Psoas muscle (tissue), 7 donors: ENCODE measurements at regions not wholly inside any gene's neighbourhood (a gene's known extent, or its start where the extent isn't known, plus 50 kb on each side); places are given as distances from the start of the nearest gene placed in this dataset.

ENCODE experiments used
- ATAC-seq, 4 donors: fragments of 200-7000 bp; cut with Tn5 transposase; one replicate each; pipeline ENCODE4 v1.9.1; 2020; ENCODE audit warnings: moderate library complexity in 3 of 4, mild to moderate bottlenecking in 2 of 4
- DNase-seq, 2 donors: peaks; one replicate each; pipeline ENCODE4 v3.0.0-alpha.2; 2020
- H3K27ac ChIP-seq: fragments of 200-600 bp; one replicate; pipeline ENCODE4 v1.8.0; 2022
- H3K27me3 ChIP-seq, 3 donors: fragments of 200-600 bp in 1 of 3; one replicate each; pipeline versions ENCODE4 v1.6.1 to v1.8.0; 2013 to 2022; ENCODE audit warnings: low read length in 2 of 3, mild to moderate bottlenecking in 2 of 3, moderate library complexity in 1 of 3; ENCODE audit not compliant: insufficient read depth in 3 of 3
- H3K36me3 ChIP-seq, 2 donors: fragments of 200-600 bp in 1 of 2; one replicate each; pipeline versions ENCODE4 v1.6.1 to v1.8.0; 2013 to 2022; ENCODE audit warnings: low read depth in 1 of 2, mild to moderate bottlenecking in 1 of 2, moderate library complexity in 1 of 2; ENCODE audit not compliant: insufficient read depth in 1 of 2
- H3K4me1 ChIP-seq: fragments of 200-600 bp; one replicate; pipeline ENCODE4 v1.8.0; 2022
- H3K4me3 ChIP-seq: fragments of 200-600 bp; one replicate; pipeline ENCODE4 v1.8.0; 2022; ENCODE audit warnings: mild to moderate bottlenecking
- H3K9me3 ChIP-seq: fragments of 200-600 bp; one replicate; pipeline ENCODE4 v1.8.0; 2022
- CTCF ChIP-seq: fragments of 200-600 bp; IDR thresholded peaks from one replicate; pipeline ENCODE4 v1.8.0; 2022; ENCODE audit warnings: antibody characterized with exemption
- WGBS, 3 donors: extraction: QIAGEN DNeasy Blood & Tissue Kit; methylation state at CpG; one replicate each; pipeline versions ENCODE4 v1.1.6 to v1.1.7; 2013; 5-methylcytosine and 5-hydroxymethylcytosine counted together
- intact Hi-C, 2 donors: fragments of 100-400 bp; cut with DNase I; formaldehyde crosslinking; loops; one replicate each; pipeline versions ENCODE4 v1.11.0 to v1.14.2; 2022
- donor health status: healthy with polysubstance abuse.
- donor health status: DM: no; HTN: no; CAD: no; lungs with moderate emphysema.
- donor health status: Bipolar disorder and iron deficiency.
- donor health status: healthy.
- donor health status: DM: yes; HTN: yes; CAD: no.
- donor health status: DM: no; HTN: no; CAD: no.
- donor health status: DM: yes; HTN: yes; CAD: no.

- ATAC-seq (no peak), DNase-seq (no peak)
- TF ChIP-seq CTCF = no peak
- intact Hi-C loops = no loop called here
- Histone ChIP-seq H3K36me3 (no peaks in the 10 kb centered on the region), H3K27me3 (no peaks in the 10 kb centered on the region), H3K4me1 (no peaks in the 10 kb centered on the region), H3K4me3 (no peak overlapping the region), H3K27ac (no peak overlapping the region), H3K9me3 (no peaks in the 10 kb centered on the region)
- WGBS, 3 donors = 89 to 93% (median 91%) methylated on average over 2 of the region's 2 CpGs
Observed at GRCh38 chr4:176608346-176608745, 184.4 kb downstream of the VEGFC start.

GRCh38 chr4:176610594-176610993 lies 182.1 kb downstream of the VEGFC start:
- Histone ChIP-seq H3K36me3 (no peaks in the 10 kb centered on the region), H3K27me3 (no peaks in the 10 kb centered on the region), H3K27ac (no peak overlapping the region), H3K4me3 (no peak overlapping the region), H3K4me1 (no peaks in the 10 kb centered on the region), H3K9me3 (no peaks in the 10 kb centered on the region)
- no peak for TF ChIP-seq CTCF
- no peak for ATAC-seq
- 67 to 71% (median 69%) methylated on average over 2 of the region's 2 CpGs for WGBS, 3 donors
- intact Hi-C loops = no loop called here
- DNase-seq = no peak

GRCh38 chr4:176611381-176611780 lies 181.3 kb downstream of the VEGFC start:
- ATAC-seq = no peak
- DNase-seq = no peak
- TF ChIP-seq CTCF = no peak
- 16 to 23% (median 23%) methylated on average over 1 of the region's 1 CpG for WGBS, 3 donors
- Histone ChIP-seq H3K4me1 (no peaks in the 10 kb centered on the region), H3K27ac (no peak overlapping the region), H3K36me3 (no peaks in the 10 kb centered on the region), H3K27me3 (no peaks in the 10 kb centered on the region), H3K9me3 (no peaks in the 10 kb centered on the region), H3K4me3 (no peak overlapping the region)
- intact Hi-C loops = no loop called here

- ATAC-seq = no peak
- no peak for TF ChIP-seq CTCF
- intact Hi-C loops = no loop called here
- Histone ChIP-seq H3K4me3 (no peak overlapping the region), H3K9me3 (no peaks in the 10 kb centered on the region), H3K27me3 (no peaks in the 10 kb centered on the region), H3K4me1 (no peaks in the 10 kb centered on the region), H3K27ac (no peak overlapping the region), H3K36me3 (no peaks in the 10 kb centered on the region)
- no peak for DNase-seq
- 80 to 96% (median 92%) methylated on average over 1 of the region's 1 CpG for WGBS, 3 donors
Observed at GRCh38 chr4:176611951-176612350, 180.8 kb downstream of the VEGFC start.

GRCh38 chr4:176614793-176615192 lies 177.9 kb downstream of the VEGFC start:
- intact Hi-C loops = no loop called here
- Histone ChIP-seq H3K9me3 (no peaks in the 10 kb centered on the region), H3K27ac (no peak overlapping the region), H3K4me3 (no peak overlapping the region), H3K4me1 (no peaks in the 10 kb centered on the region), H3K36me3 (no peaks in the 10 kb centered on the region), H3K27me3 (peaks cover 0 to 2% (median 0%) of the 10 kb centered on the region in 3 donors)
- DNase-seq (no peak), ATAC-seq (no peak)
- TF ChIP-seq CTCF = no peak
- WGBS, 3 donors = 56 to 68% (median 65%) methylated on average over 3 of the region's 3 CpGs
